ENCODE measurements at regions not wholly inside any gene's neighbourhood (a gene's known extent, or its start where the extent isn't known, plus 50 kb on each side); places are given as distances from the start of the nearest gene placed in this dataset.

DNA sequence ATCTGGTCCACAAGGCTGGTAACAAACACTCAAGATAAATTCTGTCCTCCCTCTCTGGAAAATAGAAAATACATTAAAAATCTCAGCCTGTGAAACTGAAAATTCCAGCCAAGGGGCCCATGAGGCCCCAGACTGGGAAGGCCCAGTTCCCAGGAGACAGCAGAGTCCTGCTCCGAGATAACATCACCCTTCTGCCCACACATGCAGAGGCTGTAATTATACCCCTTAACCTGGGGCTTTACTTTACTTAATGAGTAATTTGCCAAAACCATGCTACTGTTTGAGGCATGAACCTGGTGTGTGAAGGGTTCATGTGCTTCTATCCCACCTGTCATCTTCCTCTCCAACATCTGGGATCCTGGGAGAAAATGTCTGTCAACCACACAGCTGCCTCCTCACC lies 398.9 kb upstream of the SULF2 start:
- H3K4me3 Mint-ChIP-seq = no peak overlapping the region
- H3K4me1 Mint-ChIP-seq = peaks cover 18% of the 10 kb centered on the region
- peaks cover 4% of the 10 kb centered on the region for H3K27me3 Mint-ChIP-seq (ENCODE audit: low read depth)
- no peak overlapping the region for H3K27ac Mint-ChIP-seq
- TF ChIP-seq NR3C1 (CRISPR knock-in tag; conservative IDR thresholded peaks at IDR 0.05; ENCODE audit: low read depth) = no peak
- TF ChIP-seq RELA (CRISPR knock-in tag; IDR thresholded peaks at IDR 0.05; ENCODE audit: borderline replicate concordance) = no peak
- TF ChIP-seq TCF7 (CRISPR knock-in tag; IDR thresholded peaks at IDR 0.05; ENCODE audit: low read depth) = no peak
- TF ChIP-seq ESRRA (CRISPR knock-in tag; IDR thresholded peaks at IDR 0.05; ENCODE audit: borderline replicate concordance) = no peak
- TF ChIP-seq, protein P1, sequence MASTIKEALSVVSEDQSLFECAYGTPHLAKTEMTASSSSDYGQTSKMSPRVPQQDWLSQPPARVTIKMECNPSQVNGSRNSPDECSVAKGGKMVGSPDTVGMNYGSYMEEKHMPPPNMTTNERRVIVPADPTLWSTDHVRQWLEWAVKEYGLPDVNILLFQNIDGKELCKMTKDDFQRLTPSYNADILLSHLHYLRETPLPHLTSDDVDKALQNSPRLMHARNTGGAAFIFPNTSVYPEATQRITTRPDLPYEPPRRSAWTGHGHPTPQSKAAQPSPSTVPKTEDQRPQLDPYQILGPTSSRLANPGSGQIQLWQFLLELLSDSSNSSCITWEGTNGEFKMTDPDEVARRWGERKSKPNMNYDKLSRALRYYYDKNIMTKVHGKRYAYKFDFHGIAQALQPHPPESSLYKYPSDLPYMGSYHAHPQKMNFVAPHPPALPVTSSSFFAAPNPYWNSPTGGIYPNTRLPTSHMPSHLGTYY (CRISPR knock-in tag; IDR thresholded peaks at IDR 0.05) = no peak
- TF ChIP-seq CREM (CRISPR knock-in tag; IDR thresholded peaks at IDR 0.05) = no peak
- TF ChIP-seq, protein P2, sequence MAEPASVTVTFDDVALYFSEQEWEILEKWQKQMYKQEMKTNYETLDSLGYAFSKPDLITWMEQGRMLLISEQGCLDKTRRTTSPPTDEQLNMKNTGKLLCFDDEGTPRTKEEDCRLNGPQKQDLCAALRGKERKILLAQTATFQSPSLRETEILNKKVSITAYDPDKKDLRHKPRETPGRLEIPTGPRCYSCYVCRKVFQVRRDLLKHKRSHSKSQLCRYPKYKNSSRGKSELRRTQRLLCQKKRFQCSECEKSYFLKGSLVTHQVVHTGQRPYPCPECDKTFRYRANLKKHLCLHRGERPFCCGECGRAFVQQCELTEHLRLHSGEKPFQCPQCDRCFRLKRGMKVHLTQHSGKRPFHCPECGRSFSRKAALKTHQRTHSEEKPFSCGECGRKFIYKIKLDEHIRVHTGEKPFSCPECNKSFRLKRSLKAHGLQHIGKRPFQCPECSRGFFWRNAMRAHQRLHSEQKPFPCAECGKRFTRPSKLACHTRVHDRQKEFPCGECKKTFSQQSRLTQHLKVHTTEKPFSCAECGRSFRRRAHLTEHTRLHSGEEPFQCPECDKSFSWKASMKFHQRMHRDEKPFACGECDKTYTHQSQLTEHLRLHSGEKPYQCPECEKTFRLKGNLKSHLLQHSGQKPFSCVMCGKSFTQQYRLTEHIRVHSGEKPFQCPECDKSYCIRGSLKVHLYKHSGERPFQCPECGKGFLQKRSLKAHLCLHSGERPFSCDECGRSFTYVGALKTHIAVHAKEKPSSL (CRISPR knock-in tag; conservative IDR thresholded peaks at IDR 0.05) = no peak
- TF ChIP-seq NFE2L1 (CRISPR knock-in tag; IDR thresholded peaks at IDR 0.05) = no peak
- no peak for TF ChIP-seq ZBTB21 (CRISPR knock-in tag; IDR thresholded peaks at IDR 0.05; ENCODE audit: borderline replicate concordance)
- TF ChIP-seq, protein P3, sequence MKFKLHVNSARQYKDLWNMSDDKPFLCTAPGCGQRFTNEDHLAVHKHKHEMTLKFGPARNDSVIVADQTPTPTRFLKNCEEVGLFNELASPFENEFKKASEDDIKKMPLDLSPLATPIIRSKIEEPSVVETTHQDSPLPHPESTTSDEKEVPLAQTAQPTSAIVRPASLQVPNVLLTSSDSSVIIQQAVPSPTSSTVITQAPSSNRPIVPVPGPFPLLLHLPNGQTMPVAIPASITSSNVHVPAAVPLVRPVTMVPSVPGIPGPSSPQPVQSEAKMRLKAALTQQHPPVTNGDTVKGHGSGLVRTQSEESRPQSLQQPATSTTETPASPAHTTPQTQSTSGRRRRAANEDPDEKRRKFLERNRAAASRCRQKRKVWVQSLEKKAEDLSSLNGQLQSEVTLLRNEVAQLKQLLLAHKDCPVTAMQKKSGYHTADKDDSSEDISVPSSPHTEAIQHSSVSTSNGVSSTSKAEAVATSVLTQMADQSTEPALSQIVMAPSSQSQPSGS (CRISPR knock-in tag; IDR thresholded peaks at IDR 0.05; ENCODE audit: borderline replicate concordance, low read depth) = no peak
- TF ChIP-seq, protein P4, sequence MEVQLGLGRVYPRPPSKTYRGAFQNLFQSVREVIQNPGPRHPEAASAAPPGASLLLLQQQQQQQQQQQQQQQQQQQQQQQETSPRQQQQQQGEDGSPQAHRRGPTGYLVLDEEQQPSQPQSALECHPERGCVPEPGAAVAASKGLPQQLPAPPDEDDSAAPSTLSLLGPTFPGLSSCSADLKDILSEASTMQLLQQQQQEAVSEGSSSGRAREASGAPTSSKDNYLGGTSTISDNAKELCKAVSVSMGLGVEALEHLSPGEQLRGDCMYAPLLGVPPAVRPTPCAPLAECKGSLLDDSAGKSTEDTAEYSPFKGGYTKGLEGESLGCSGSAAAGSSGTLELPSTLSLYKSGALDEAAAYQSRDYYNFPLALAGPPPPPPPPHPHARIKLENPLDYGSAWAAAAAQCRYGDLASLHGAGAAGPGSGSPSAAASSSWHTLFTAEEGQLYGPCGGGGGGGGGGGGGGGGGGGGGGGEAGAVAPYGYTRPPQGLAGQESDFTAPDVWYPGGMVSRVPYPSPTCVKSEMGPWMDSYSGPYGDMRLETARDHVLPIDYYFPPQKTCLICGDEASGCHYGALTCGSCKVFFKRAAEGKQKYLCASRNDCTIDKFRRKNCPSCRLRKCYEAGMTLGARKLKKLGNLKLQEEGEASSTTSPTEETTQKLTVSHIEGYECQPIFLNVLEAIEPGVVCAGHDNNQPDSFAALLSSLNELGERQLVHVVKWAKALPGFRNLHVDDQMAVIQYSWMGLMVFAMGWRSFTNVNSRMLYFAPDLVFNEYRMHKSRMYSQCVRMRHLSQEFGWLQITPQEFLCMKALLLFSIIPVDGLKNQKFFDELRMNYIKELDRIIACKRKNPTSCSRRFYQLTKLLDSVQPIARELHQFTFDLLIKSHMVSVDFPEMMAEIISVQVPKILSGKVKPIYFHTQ (CRISPR knock-in tag; IDR thresholded peaks at IDR 0.05) = no peak
- no peak for TF ChIP-seq NFYB (CRISPR knock-in tag; conservative IDR thresholded peaks at IDR 0.05; ENCODE audit: low read depth)
- no peaks in the 10 kb centered on the region for H3K36me3 Mint-ChIP-seq
- POLR2A ChIA-PET = no interaction called here
- no peak for DNase-seq (ENCODE audit: low spot score)
- CTCF ChIA-PET = interaction anchor here (1.6 kb wide), 1 partner anchor 436 kb away, joined by 3 read pairs; no protein-coding TSS in a partner anchor
- no peak for ATAC-seq
- H3K9me3 Mint-ChIP-seq = peaks cover 14% of the 10 kb centered on the region

GRCh38 chr20:48181261-48181935 lies 396.1 kb upstream of the SULF2 start:
- Mint-ChIP-seq H3K4me3 (no peak overlapping the region), H3K27ac (no peak overlapping the region), H3K9me3 (peaks cover 11% of the 10 kb centered on the region), H3K27me3 (ENCODE audit: low read depth) (peaks cover 4% of the 10 kb centered on the region), H3K36me3 (no peaks in the 10 kb centered on the region), H3K4me1 (peaks cover 20% of the 10 kb centered on the region)
- no peak for ATAC-seq
- TF ChIP-seq, protein P5, sequence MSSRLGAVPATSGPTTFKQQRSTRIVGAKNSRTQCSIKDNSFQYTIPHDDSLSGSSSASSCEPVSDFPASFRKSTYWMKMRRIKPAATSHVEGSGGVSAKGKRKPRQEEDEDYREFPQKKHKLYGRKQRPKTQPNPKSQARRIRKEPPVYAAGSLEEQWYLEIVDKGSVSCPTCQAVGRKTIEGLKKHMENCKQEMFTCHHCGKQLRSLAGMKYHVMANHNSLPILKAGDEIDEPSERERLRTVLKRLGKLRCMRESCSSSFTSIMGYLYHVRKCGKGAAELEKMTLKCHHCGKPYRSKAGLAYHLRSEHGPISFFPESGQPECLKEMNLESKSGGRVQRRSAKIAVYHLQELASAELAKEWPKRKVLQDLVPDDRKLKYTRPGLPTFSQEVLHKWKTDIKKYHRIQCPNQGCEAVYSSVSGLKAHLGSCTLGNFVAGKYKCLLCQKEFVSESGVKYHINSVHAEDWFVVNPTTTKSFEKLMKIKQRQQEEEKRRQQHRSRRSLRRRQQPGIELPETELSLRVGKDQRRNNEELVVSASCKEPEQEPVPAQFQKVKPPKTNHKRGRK (CRISPR knock-in tag; IDR thresholded peaks at IDR 0.05; ENCODE audit: borderline replicate concordance) = no peak
- peak; percentile 70 for TF ChIP-seq USF2 (CRISPR knock-in tag; IDR thresholded peaks at IDR 0.05)
- ChIA-PET POLR2A (no interaction called here), CTCF (no interaction called here)
- no peak for DNase-seq (ENCODE audit: low spot score)
